HG03469 (cell line): ENCODE measurements at regions not wholly inside any gene's neighbourhood (a gene's known extent, or its start where the extent isn't known, plus 50 kb on each side); places are given as distances from the start of the nearest gene placed in this dataset.

ENCODE experiments used
- ATAC-seq: cut with Tn5 transposase; IDR thresholded peaks from one replicate; pipeline ENCODE4 v1.9.1; 2021; ENCODE audit warnings: mild to moderate bottlenecking, moderate library complexity, moderate number of reproducible peaks; ENCODE audit not compliant: unreplicated experiment

DNA sequence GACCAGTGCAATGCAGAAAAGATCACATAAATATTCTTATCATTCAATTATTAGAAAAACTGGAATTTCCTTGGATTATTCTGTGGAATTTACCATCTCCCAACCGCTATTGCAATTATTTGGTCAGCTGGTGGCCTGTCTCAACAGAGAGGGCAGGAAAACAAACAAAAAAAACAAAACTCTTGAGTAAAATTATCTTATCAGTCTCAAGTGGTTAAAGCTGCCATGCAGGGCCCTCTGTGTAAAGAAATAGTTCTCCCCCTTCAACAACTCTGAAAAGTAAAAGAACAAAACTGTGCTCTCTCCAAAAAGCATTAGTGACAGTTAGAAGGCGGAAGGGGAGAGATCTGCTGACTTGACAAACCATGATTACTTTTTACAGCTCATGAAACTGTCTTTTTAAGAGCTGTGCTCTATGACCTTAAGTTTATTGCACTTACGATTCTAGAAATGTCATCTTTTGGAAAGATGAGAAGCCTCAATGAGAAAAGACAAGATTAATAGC is 152.3 kb downstream of the DLEU7 start:
- ATAC-seq, result no peak

DNA sequence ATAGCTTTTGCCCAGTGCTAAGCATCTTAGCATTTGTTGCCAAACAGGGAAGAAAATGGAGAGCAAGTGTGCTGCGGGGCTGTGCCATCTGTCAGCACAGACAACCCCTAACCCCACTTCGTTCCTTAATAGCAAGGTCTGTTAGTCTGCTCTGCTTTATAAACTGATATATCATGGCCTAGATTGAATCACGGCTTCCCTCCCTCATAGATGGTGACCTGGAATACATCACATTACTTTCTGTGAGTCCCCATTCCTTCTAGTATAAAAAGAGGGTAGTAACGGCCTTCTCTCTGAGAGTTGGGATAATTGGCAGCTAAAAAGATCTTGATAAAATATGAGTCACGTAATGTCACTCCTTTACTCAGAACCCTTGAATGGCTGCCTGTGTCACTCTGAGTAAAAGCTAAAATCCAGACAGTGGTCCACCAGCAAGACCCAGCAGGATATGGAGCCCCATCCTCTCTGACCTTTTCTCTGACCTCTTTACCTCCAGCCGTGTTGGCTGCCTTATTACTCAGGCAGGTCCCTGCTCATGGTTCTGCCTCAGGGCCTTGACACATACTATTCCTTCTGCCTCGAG is 151.7 kb downstream of the DLEU7 start:
- ATAC-seq, result no peak

DNA sequence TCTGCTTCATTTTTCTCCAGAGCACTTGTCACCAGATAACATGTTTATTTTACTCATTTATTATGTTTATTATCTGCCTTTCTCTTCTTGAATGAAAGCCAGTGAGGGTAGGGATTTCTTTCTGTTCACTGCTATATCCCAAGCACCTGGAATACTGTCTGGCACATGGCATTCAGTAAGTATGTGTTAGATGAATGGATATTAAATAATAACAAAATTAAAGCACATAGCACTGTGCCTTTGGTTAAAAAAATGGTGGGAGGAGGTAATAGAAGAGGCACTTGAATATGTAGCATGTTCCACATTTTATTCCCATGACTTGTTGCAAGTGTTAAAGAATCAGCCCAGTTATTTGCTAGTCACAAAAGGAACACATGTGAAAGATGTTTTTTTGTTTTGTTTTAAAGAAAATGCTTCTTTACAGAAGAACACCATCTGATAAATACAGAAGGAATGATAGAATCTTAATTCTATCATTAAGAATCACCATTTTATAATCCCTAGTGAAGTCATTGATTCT is 151.0 kb downstream of the DLEU7 start:
- ATAC-seq, result no peak

DNA sequence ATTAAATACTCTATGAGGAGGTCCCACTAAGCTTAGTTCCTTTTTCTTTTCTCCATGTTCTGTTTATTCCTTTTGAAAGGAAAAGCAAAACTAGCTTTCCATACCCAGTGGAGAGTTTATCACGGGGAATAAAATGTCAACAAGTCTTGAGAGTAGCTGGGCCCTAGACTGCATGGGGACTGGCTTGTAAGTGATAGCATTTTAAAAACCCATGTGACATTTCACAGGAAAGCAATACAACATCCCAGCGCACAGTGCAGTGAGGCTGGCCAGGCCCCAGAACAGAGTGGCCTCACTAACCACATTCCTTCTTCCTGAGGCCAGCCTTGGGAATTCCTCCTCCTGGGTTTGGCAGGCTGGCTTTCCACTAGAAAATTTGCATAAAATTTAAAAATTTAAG is 149.8 kb downstream of the DLEU7 start:
- no peak for ATAC-seq

DNA sequence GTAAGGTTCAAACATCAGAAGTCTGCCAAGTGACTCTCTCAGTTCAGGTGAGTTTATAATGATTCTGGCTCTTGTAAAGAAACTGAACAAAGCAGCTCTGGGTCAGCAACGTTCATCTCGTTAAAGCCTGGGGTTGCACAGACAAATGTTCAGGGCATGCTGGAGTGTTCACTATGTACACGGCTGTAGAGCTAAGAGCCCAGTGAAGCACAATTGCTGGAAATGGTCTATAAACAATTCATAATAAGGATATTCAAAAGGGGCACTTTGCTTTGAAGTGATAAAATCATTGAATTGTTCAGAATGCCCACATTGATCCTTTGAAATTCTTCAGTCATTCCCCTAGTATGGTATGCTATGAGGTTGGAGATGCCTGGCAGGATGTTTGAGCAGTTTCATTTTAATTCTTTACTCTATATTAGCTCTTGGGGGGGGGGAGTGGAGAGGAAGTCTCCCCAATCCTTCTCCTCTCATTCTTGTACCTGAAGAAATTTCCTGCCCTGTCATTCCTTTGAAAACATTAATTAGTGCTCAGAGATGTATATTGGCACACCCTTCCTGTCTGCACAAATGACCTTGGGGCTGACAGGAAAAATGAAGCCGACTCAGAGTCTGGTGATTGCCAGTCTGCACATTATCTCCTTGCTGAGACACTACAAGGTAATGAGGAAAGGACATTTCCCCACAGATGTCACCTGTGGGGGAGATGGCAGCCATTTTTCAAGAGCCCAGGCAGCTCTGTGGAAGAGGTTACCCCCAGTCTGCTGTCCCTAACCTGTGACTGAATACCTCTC is 145.5 kb downstream of the DLEU7 start:
- ATAC-seq, result no peak

DNA sequence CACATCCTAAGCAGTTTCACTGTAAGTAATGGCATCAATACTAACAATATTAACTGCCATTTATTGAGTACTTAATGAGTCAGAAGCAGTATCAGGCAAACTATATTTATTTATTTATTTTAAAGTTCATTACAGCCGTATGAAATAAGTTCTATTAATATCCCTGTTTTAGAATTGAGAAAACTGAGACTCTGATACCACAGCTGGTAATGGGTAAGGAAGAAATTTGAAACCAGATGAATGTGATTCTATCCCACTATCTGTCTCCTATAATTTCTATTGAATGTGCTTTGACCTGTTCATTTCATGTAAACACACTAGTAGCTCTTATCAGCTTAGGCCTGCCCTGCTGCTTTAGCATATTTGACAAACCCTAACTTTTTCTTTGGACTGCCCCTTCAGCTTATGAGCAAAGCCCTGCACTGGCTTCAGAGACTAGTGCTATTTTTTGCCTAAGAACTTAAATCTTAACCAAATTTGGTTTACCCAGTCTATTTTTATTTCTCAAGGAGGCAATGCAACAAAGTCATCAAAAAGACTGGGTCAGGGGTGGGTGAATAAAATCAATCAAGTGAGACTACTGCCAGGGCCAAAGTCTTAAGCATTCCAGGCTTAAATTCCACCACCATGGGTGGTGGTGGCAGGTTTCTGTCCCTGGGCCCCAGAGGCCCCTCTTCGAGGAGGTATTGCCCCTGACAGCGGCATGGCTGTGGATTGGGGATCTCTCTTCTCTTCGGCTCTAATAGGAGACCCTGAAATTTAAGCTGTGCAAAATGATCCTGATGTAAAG is 143.4 kb downstream of the DLEU7 start:
- no peak for ATAC-seq

DNA sequence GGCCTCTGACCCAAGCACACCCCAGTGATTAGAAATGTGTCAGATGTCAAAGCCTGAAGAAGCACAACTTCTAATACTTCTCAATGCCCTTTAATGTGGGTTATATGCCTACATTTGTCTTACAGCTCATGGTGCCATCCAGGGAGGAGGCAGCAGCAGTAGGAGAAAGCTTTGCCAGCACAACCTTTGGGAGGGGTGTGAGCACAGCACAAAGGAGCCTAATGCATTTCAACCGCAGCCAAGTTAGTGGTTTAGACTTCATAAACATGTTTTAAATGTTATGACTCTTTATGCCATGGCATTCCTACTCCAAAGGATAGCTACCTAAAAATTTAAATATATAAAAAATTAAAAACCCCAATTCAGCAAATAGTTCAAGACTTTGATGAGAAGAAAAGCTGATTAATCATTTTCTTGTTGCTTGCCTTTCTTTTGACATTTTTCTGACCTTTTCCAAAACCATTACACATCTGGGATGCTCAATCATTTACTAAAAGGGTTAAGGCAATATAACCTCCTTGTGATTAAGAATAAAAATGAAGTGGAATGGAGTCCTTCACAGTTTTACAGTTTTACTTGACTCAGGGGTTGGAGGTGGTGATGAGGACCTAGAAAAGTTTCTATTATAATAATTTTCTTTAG is 142.7 kb downstream of the DLEU7 start:
- ATAC-seq, result no peak

DNA sequence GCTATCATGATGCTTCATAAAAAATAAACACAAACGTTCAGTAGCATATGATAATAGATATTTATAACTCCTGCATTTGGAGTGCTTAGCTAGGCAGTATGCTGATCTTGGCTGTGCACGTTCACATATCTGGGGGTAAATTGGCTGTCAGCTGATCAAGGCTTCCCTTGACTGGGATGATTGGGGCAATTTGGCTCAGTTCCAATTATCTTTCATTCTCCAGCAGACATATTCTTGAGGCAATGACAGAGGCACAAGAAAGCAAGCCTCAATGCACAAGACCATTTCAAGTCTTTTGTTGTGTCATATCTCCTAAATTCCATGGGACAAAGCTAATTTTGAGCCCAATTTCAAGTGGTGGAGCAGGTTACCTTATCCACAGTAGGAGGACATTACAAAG is 142.0 kb downstream of the DLEU7 start:
- no peak for ATAC-seq

DNA sequence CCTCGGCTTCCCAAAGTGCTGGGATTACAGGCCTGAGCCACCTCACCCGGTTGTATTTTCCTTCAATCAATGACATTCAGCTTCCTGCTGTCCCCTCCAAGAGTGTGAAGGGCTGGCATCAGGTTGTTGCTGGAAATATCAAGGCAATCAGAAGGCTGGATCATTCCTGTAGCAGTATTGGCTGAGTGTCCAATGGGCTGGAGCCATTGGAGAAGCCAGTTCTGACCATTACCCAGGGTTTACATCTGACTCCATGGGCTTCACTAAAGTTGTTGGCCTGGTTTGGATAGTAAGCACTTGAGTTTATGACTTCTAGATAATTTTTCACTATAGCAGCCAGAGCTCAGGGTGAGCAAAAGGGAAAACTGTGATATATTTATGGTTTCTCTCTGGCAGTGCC is 137.0 kb downstream of the DLEU7 start:
- ATAC-seq, result no peak

DNA sequence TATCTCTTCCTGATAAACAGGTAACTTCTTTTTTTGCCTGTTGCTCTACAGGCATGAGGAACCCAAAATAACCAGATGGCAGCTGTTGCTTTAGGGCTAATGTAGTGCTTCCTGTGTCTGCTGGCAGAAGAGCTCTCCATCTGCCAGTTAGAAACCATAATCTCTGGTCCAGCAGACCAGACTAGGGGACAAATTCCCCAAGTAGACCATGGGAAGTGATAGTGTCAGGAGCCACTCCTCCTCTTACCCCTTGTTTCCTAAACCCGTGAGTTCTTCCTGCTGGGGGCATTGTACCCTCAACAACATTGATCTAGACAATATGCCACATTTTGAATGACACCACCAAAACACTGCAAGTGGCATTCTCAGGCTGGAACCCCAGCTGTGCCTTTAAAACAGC is 135.9 kb downstream of the DLEU7 start:
- ATAC-seq, result no peak

DNA sequence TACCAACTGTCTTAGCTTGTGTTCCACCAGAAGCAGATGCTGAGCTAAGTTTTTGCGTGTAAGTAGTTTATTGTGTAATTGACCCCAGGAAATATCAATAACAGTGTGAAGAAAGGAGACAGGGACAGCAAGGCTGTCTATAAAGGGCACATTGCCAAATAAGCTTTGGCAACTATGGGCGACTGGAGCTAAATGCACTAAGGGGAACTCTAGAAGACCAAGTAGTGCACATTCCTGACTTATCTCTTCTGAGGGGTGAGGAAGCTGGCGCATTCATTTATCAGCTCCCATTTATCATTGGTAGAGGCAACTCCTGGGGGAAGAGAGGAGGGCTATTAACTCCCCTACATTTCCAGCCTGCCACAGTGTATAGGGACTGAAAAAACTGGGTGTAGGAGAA is 135.0 kb downstream of the DLEU7 start:
- no peak for ATAC-seq

DNA sequence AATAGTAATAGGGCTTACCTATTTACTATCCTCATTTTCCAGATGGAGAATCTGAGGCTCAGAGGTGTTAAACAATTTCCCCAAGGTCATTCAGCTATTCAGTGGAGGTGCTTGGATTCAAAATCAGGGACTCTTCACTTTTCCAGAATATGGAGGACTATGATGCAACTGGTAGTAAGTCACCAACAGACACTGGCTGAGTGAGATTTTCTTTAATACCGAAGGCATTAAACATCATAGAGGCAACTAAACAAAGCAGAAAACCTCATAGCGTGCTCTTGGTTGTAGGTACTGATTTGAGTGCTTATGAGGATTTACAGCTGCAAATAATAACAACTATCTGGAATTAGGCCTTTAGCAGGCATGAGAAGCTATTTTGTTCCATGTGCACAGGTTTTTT is 134.4 kb downstream of the DLEU7 start:
- ATAC-seq, result no peak

DNA sequence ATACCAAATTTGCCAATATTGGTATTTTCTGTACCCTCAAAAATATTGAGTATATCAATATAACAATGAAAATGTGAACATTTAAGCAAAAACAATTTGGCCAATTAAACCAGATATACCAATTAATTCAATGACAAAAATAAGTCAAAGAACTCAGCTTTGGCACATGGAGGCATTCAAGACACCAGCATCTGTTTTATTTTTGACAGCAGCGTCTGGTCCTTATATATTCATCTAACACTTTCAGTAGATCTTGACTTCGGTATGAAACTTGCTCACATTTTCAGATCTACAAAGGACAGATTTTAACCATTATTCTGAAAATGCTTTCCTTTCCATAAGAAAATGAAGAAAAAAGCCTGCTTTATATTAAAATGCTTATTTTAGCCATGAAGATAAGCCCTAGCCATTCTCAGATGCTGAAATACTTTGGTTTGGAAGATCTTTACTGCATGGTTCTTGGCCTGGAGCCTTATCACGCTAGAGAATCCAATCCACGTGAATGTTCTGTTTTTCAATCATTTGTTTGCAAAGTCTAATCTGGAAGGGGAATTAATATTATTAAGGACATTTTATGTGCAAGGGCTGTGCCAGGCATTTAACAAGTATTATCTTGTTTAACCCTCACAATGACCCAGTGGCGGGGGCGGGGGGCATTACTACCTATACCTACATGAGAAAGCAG is 132.2 kb downstream of the DLEU7 start:
- no peak for ATAC-seq

DNA sequence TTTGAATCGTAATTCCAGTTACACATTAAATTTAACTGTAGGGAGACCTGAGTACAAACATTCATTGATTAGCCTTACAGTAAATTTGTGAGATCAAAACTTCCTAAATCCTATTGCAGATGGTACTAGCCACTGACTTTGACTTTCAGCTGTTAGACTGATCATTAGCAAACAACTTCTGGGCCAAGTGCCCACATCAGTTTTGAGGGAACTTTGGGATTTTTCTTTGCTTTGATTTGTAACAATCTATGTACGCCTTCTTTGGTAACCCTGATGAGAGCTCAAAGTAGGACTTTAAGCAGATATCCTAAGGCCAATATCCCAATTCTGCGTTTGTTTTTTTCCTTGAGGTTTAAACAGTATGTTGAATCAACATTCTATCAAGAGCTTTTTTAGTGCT is 131.5 kb downstream of the DLEU7 start:
- no peak for ATAC-seq

DNA sequence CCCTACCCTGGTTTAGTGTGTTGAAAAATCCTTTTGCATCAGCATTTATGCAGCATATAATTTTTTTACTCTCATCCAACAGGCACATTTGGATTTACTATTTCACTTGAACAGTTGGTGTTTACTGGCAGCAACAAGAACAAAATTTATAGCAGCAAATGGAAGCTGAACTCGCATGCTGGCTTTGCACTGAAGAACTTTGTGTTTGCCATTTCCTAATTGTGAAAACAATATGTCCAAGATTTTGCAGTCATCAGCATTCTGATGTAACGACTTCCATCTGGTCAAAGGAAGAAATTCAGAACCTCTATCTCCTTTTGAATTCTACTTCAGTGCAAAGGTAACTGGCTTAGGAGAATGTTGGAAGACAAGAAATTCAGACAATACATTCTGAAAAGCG is 131.0 kb downstream of the DLEU7 start:
- no peak for ATAC-seq

DNA sequence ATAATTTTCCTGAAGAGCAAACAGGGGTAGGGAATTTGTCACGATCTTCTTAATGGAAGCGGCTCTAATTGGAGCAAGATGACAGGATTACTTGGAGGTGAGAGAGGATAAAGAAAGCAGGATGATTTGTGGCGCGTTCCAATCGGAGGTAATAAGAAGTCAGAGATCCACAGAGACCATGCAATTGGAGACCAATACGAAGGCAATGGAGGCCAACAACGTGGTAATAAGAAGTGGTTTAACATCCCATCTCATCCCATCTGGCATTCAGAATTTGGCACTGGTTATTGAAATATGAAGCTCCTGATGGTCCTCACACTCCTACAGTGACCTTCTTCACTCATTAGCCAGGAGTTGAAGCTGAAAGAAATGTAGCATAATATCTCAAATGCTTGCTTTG is 130.6 kb downstream of the DLEU7 start:
- no peak for ATAC-seq

DNA sequence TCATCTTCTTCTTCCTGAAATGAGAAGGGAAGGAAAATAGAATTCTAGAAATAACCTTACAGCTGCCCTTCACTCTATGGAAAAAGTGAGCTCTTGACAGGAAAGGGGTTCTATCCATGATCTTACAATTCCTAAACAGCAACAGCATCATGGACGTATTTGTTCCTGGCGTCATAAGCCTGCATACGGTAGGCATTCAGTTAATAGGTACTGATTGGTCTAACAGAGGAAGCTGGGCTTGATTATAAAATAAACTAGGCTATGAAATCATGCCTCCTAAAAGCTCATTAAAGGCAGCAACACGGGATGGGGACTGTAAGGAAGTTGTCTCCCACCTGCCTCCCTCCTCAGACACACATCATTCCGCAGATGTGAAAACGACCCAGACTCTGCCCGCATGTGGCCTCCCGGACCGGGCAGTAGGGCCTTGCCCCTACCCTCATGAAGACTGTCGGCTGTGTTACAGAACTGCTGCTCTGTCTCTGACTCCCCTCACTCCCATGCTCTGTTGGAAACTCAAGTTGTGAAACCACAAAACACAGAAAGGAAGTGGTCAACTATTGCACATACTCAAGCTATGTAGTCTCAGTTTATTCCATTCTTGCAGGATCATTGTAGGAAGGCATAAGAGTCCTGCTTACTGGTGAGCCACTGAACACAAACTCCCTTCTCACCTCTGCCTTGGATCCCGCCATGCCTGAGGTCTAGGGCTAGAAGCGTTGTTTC is 129.8 kb downstream of the DLEU7 start:
- peak; percentile 67 for ATAC-seq

DNA sequence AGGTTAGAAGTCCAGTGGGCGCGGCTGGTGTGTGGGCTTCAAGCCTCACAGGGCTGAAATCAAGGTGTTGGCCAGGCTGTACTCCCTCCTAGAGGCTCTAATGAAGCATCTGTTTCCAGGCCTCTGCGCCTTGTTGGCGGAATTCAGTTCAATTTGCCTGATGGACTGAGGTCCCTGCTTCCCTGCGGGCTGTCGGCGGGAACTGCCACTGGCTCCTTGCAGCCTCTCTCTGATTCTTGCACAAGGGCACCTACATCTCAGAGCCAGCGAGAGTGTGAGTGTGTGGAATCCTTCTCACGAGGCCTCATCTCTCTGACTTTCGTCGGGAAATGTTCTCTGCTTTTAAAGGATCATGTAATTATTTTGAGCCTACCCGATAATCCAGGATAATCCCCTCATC is 128.6 kb downstream of the DLEU7 start:
- no peak for ATAC-seq

DNA sequence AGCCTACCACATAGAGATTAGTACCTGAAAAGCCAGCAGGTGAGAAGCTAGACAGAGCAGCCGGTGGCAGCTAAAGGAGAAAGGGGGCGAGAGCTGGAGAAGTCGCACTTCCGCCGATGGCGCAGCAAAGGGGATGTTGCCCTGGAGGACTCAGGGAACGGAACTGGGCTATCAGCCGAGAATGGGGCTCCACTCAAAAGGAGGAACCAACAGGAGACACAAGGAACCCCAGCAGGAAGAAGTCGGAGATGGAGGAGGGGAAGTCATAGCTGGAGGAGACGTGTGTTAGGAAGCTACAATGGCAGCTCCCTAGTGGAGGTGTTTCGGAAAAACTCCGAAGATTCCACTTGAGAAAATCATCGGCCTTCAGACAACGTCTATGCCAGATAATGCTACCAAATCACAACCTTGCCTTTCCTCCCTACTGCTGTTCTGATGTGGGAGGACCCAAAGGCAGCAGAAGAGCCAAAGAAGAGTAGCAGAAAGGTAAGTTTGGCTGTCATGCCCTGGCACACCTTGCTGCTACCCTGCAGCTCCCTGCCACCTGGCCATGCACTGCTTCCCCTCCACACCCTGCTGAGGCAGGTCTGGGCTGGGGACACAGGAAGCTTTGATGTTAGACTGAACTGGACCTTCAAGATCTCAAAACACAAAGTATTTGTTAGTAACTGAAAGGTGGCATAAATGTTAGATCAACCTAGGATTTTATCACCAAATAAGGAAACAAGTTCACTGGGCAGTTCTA is 127.9 kb downstream of the DLEU7 start:
- no peak for ATAC-seq
